CD4-positive, alpha-beta T cell (primary cell): ENCODE measurements at regions not wholly inside any gene's neighbourhood (a gene's known extent, or its start where the extent isn't known, plus 50 kb on each side); places are given as distances from the start of the nearest gene placed in this dataset.

Source experiments
- ATAC-seq: fragments of 200-7000 bp; cut with Tn5 transposase; one replicate; pipeline ENCODE4 v1.10.0; 2022; ENCODE audit warnings: mild to moderate bottlenecking; ENCODE audit not compliant: poor library complexity
- CTCF ChIA-PET: fragments of 350-600 bp; sonication (Branson Sonifier 250); formaldehyde crosslinking; loops from one replicate; lab custom pipeline; 2021; ENCODE audit warnings: antibody characterized with exemption, inconsistent platforms; lab: Charles Lee
- POLR2A ChIA-PET: fragments of 350-600 bp; sonication (Branson Sonifier 250); formaldehyde crosslinking; loops from one replicate; lab custom pipeline; 2021; ENCODE audit warnings: antibody characterized with exemption, inconsistent platforms; lab: Charles Lee
- DNase-seq, 14 experiments: peaks; one replicate each; pipeline ENCODE4 v3.0.0-alpha.2; 2013 to 2020; ENCODE audit warnings: mixed read lengths in 2 of 14
- H3K27ac ChIP-seq, 2 donors: one replicate each; pipeline versions ENCODE4 v1.5.1 to v1.7.0; 2013; ENCODE audit warnings: low read length in 2 of 2, low read depth in 1 of 2, mild to moderate bottlenecking in 1 of 2
- H3K27me3 ChIP-seq, 2 experiments: 1 replicate in 1 of 2; 2 replicates in 1 of 2; pipeline versions ENCODE4 v1.6.1 to v1.7.0; 2013; ENCODE audit warnings: low read length in 2 of 2, control low read depth in 1 of 2, mild to moderate bottlenecking in 1 of 2, moderate library complexity in 1 of 2; ENCODE audit not compliant: insufficient read depth in 2 of 2, control insufficient read depth in 1 of 2
- H3K36me3 ChIP-seq: one replicate; pipeline ENCODE4 v1.6.1; 2013; ENCODE audit warnings: low read length, control low read depth; ENCODE audit not compliant: insufficient read depth
- H3K4me1 ChIP-seq: one replicate; pipeline ENCODE4 v1.6.1; 2013; ENCODE audit warnings: low read length, control low read depth; ENCODE audit not compliant: insufficient read depth
- H3K4me3 ChIP-seq: one replicate; pipeline ENCODE4 v1.5.1; 2013; ENCODE audit warnings: mild to moderate bottlenecking, low read length, moderate library complexity
- H3K9me3 ChIP-seq, 2 experiments: 1 replicate in 1 of 2; 2 replicates in 1 of 2; pipeline versions ENCODE4 v1.6.1 to v1.7.0; 2013; ENCODE audit warnings: low read length in 2 of 2, mild to moderate bottlenecking in 2 of 2, control low read depth in 1 of 2, moderate library complexity in 1 of 2; ENCODE audit not compliant: control insufficient read depth in 1 of 2, insufficient read depth in 1 of 2
- H3K27ac Mint-ChIP-seq: one replicate; pipeline ENCODE4 v1.8.0; 2020; ENCODE audit warnings: mixed read lengths
- H3K27me3 Mint-ChIP-seq: one replicate; pipeline ENCODE4 v1.8.0; 2021; ENCODE audit warnings: mixed read lengths
- H3K36me3 Mint-ChIP-seq: one replicate; pipeline ENCODE4 v1.8.0; 2021; ENCODE audit warnings: low read depth, mixed read lengths
- H3K4me1 Mint-ChIP-seq: one replicate; pipeline ENCODE4 v1.8.0; 2021; ENCODE audit warnings: low read depth, mixed read lengths
- H3K4me3 Mint-ChIP-seq: one replicate; pipeline ENCODE4 v1.8.0; 2020; ENCODE audit warnings: mild to moderate bottlenecking, mixed read lengths
- H3K9me3 Mint-ChIP-seq: one replicate; pipeline ENCODE4 v1.8.0; 2020; ENCODE audit warnings: mixed read lengths
- CTCF ChIP-seq: fragments of 200-600 bp; IDR thresholded peaks from one replicate; pipeline ENCODE4 v1.8.0; 2022; ENCODE audit warnings: antibody characterized with exemption, mild to moderate bottlenecking
- intact Hi-C, 2 experiments: fragments of 100-400 bp; cut with DNase I in 1 of 2; cut with micrococcal nuclease in 1 of 2; formaldehyde crosslinking; loops; one replicate each; pipeline versions ENCODE4 v1.15.1 to v1.9.0; 2023 to 2025; cut with DNase I, micrococcal nuclease

GRCh38 chr20:48562586-48563116 lies 265.1 kb downstream of the PREX1 start:
- TF ChIP-seq CTCF = no peak
- Histone ChIP-seq H3K4me1 (no peaks in the 10 kb centered on the region), H3K9me3 (peaks cover 0 to 9% of the 10 kb centered on the region in 2 experiments), H3K4me3 (no peak overlapping the region), H3K36me3 (no peaks in the 10 kb centered on the region), H3K27me3 (peaks cover 0 to 7% of the 10 kb centered on the region in 2 experiments), H3K27ac (no peak overlapping the region)
- POLR2A ChIA-PET = no interaction called here
- Mint-ChIP-seq H3K27me3 (no peaks in the 10 kb centered on the region), H3K4me1 (no peaks in the 10 kb centered on the region), H3K9me3 (peaks cover 2% of the 10 kb centered on the region), H3K4me3 (no peak overlapping the region), H3K36me3 (no peaks in the 10 kb centered on the region), H3K27ac (no peak overlapping the region)
- ATAC-seq (no peak), DNase-seq (no peak)
- CTCF ChIA-PET = no interaction called here
- intact Hi-C loops = no loop called here

DNA sequence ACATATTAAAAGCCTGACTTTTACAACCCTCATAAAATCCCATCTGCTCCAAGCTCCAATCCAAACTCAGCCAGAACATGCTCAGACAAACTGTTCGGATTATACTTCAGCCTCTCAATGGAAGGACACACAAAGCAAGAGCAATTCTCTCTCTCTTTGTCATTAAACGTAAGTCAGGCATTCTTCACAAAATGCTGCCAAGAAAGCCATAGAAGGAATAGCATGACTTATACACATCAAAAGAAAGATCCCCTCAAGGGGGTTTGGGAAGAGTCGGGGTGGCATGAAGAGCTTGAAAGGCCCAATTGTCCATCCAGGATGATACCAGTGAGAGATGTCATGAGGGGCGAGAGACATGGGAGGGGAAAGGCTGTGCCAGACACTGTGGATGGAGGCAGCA lies 268.9 kb downstream of the PREX1 start:
- intact Hi-C loops = no loop called here
- no peak overlapping the region for H3K27ac Mint-ChIP-seq

GRCh38 chr20:48557380-48557779 lies 270.4 kb downstream of the PREX1 start:
- intact Hi-C loops = no loop called here
- Mint-ChIP-seq H3K27me3 (peaks cover 4% of the 10 kb centered on the region), H3K9me3 (no peaks in the 10 kb centered on the region), H3K4me3 (no peak overlapping the region), H3K36me3 (no peaks in the 10 kb centered on the region), H3K27ac (no peak overlapping the region), H3K4me1 (no peaks in the 10 kb centered on the region)
- H3K27me3 ChIP-seq = peaks cover 0 to 5% of the 10 kb centered on the region in 2 experiments
- no peaks in the 10 kb centered on the region for H3K9me3 ChIP-seq
- ChIA-PET POLR2A (no interaction called here), CTCF (interaction anchor here (1.3 kb wide), 1 partner anchor 9 kb away, joined by 3 read pairs; no protein-coding TSS in a partner anchor)
- DNase-seq (no peak), ATAC-seq (no peak)
- no peak for TF ChIP-seq CTCF
- H3K4me1 ChIP-seq = no peaks in the 10 kb centered on the region
- H3K36me3 ChIP-seq = no peaks in the 10 kb centered on the region
- no peak overlapping the region for H3K27ac ChIP-seq
- H3K4me3 ChIP-seq = no peak overlapping the region

More for the DNA sequence above, 268.9 kb downstream of the PREX1 start:
- ATAC-seq (no peak), DNase-seq (no peak)
- CTCF ChIA-PET = no interaction called here
- H3K27ac ChIP-seq = no peak overlapping the region
- H3K4me1 ChIP-seq = no peaks in the 10 kb centered on the region
- H3K36me3 ChIP-seq = no peaks in the 10 kb centered on the region
- H3K4me3 ChIP-seq = no peak overlapping the region
- Mint-ChIP-seq H3K36me3 (no peaks in the 10 kb centered on the region), H3K4me3 (no peak overlapping the region), H3K4me1 (no peaks in the 10 kb centered on the region), H3K27me3 (peaks cover 4% of the 10 kb centered on the region), H3K9me3 (peaks cover 2% of the 10 kb centered on the region)
- peaks cover 0 to 2% of the 10 kb centered on the region in 2 experiments for H3K9me3 ChIP-seq
- POLR2A ChIA-PET = no interaction called here
- H3K27me3 ChIP-seq = peaks cover 0 to 3% of the 10 kb centered on the region in 2 experiments
- no peak for TF ChIP-seq CTCF
